GM12878 (cell line): ENCODE measurements at regions not wholly inside any gene's neighbourhood (a gene's known extent, or its start where the extent isn't known, plus 50 kb on each side); places are given as distances from the start of the nearest gene placed in this dataset.

ENCODE experiments used
- POLR2AphosphoS5 ChIP-seq: IDR thresholded peaks from 2 replicates; pipeline ENCODE4 v1.6.1; 2011; ENCODE audit warnings: mild to moderate bottlenecking, low read length, inconsistent platforms
- ZNF274 ChIP-seq: IDR thresholded peaks from one replicate; pipeline ENCODE4 v1.8.0; 2011; ENCODE audit not compliant: insufficient read length, insufficient read depth
- TF ChIP-seq, protein P1 (sequence below): IDR thresholded peaks from 2 replicates; pipeline ENCODE4 v1.6.1; 2012; ENCODE audit warnings: low read length, inconsistent platforms
- TF ChIP-seq, protein P2 (sequence below): IDR thresholded peaks from 2 replicates; pipeline ENCODE4 v1.6.1; 2012; ENCODE audit warnings: low read depth, low read length, improper control_type of control experiment

DNA sequence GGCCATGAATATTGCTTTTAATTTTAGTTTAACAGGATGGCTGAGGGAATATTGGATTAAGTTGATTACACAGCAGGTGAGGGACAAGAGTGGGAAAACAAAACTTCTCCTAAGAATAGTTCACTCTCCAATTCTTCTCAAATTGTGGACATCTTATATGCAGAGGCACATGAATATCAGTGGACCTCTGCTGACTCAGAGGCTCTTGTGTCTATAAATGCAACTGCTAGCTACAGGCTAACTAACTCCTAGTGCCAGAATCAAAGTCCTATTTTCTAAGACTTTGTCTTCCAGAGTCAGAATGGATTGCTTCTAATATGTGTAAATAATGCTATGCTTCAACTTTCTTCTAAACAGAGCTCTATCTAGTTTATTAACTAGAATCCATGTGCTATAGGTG lies 175.8 kb downstream of the IL15 start:
- no peak for TF ChIP-seq ZNF274
- TF ChIP-seq, protein P1, sequence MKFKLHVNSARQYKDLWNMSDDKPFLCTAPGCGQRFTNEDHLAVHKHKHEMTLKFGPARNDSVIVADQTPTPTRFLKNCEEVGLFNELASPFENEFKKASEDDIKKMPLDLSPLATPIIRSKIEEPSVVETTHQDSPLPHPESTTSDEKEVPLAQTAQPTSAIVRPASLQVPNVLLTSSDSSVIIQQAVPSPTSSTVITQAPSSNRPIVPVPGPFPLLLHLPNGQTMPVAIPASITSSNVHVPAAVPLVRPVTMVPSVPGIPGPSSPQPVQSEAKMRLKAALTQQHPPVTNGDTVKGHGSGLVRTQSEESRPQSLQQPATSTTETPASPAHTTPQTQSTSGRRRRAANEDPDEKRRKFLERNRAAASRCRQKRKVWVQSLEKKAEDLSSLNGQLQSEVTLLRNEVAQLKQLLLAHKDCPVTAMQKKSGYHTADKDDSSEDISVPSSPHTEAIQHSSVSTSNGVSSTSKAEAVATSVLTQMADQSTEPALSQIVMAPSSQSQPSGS, result no peak
- TF ChIP-seq, protein P2, sequence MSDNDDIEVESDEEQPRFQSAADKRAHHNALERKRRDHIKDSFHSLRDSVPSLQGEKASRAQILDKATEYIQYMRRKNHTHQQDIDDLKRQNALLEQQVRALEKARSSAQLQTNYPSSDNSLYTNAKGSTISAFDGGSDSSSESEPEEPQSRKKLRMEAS, result no peak
- no peak for TF ChIP-seq POLR2AphosphoS5
